PC-3 (cell line): ENCODE measurements at regions not wholly inside any gene's neighbourhood (a gene's known extent, or its start where the extent isn't known, plus 50 kb on each side); places are given as distances from the start of the nearest gene placed in this dataset.

Source experiments
- CTCF ChIP-seq: fragments of 300-600 bp; sonication (generic); conservative IDR thresholded peaks from 2 replicates; pipeline ENCODE4 v1.5.1; 2017; ENCODE audit warnings: antibody characterized with exemption, low read depth, mild to moderate bottlenecking, low read length
- EZH2 ChIP-seq: fragments of 300-600 bp; sonication (generic); IDR thresholded peaks from one replicate; pipeline ENCODE4 v1.6.1; 2017; ENCODE audit warnings: antibody characterized with exemption, mild to moderate bottlenecking, low read length; ENCODE audit not compliant: unreplicated experiment
- EZH2phosphoT487 ChIP-seq: fragments of 300-600 bp; sonication (generic); IDR thresholded peaks from 2 replicates; pipeline ENCODE4 v1.6.1; 2018; ENCODE audit warnings: mild to moderate bottlenecking, antibody characterized with exemption, low read length, borderline replicate concordance

- TF ChIP-seq CTCF (no peak), EZH2 (no peak), EZH2phosphoT487 (no peak)
Observed at GRCh38 chr16:8187782-8188372, 402.4 kb downstream of the TMEM114 start.
